GM23248 (cell line): ENCODE measurements at regions not wholly inside any gene's neighbourhood (a gene's known extent, or its start where the extent isn't known, plus 50 kb on each side); places are given as distances from the start of the nearest gene placed in this dataset.

Source experiments
- DNase-seq: peaks from one replicate; pipeline ENCODE4 v3.0.0-alpha.2; 2015
- H2AFZ ChIP-seq: fragments of 200-600 bp; sonication (generic); 2 replicates; pipeline ENCODE4 v1.6.1; 2016; ENCODE audit warnings: antibody characterized with exemption
- H3F3A ChIP-seq: fragments of 200-600 bp; sonication (generic); 2 replicates; pipeline ENCODE4 v1.6.1; 2016; ENCODE audit warnings: mild to moderate bottlenecking, antibody characterized with exemption, mixed run types; ENCODE audit not compliant: insufficient read depth
- H3K27ac ChIP-seq: fragments of 200-600 bp; sonication (generic); 2 replicates; pipeline ENCODE4 v1.5.1; 2016; ENCODE audit warnings: mild to moderate bottlenecking
- H3K27me3 ChIP-seq: fragments of 200-600 bp; sonication (generic); replicated peaks from 2 replicates; pipeline ENCODE4 v1.6.1; 2016; ENCODE audit warnings: mild to moderate bottlenecking; ENCODE audit not compliant: insufficient read depth
- H3K36me3 ChIP-seq: fragments of 200-600 bp; sonication (generic); 2 replicates; pipeline ENCODE4 v1.6.1; 2016; ENCODE audit warnings: low read depth, mild to moderate bottlenecking
- H3K4me1 ChIP-seq: fragments of 200-600 bp; sonication (generic); 2 replicates; pipeline ENCODE4 v1.6.1; 2016; ENCODE audit warnings: mild to moderate bottlenecking; ENCODE audit not compliant: insufficient read depth
- H3K4me2 ChIP-seq: fragments of 200-600 bp; sonication (generic); one replicate; pipeline ENCODE4 v1.6.1; 2016; ENCODE audit warnings: mild to moderate bottlenecking; ENCODE audit not compliant: unreplicated experiment
- H3K4me3 ChIP-seq: fragments of 200-600 bp; sonication (generic); 2 replicates; pipeline ENCODE4 v1.5.1; 2016; ENCODE audit warnings: mild to moderate bottlenecking
- H3K79me2 ChIP-seq: fragments of 200-600 bp; sonication (generic); 2 replicates; pipeline ENCODE4 v1.6.1; 2016; ENCODE audit warnings: mild to moderate bottlenecking; ENCODE audit not compliant: insufficient read depth
- H3K9ac ChIP-seq: fragments of 200-600 bp; sonication (generic); 2 replicates; pipeline ENCODE4 v1.6.1; 2016; ENCODE audit warnings: mild to moderate bottlenecking
- H3K9me2 ChIP-seq: fragments of 200-600 bp; sonication (generic); 2 replicates; pipeline ENCODE4 v1.6.1; 2016; ENCODE audit warnings: mixed run types, mild to moderate bottlenecking, moderate library complexity; ENCODE audit not compliant: insufficient read depth
- H3K9me3 ChIP-seq: fragments of 200-600 bp; sonication (generic); one replicate; pipeline ENCODE4 v1.6.1; 2017; ENCODE audit warnings: low read depth
- H4K20me1 ChIP-seq: fragments of 200-600 bp; sonication (generic); 2 replicates; pipeline ENCODE4 v1.6.0; 2016; ENCODE audit not compliant: insufficient read depth
- EZH2 ChIP-seq: fragments of 200-600 bp; sonication (generic); IDR thresholded peaks from 2 replicates; pipeline ENCODE4 v1.6.1; 2018; ENCODE audit warnings: antibody characterized with exemption, mild to moderate bottlenecking; ENCODE audit not compliant: insufficient read depth, poor library complexity, severe bottlenecking
- EZH2phosphoT487 ChIP-seq: fragments of 200-600 bp; sonication (generic); IDR thresholded peaks from 2 replicates; pipeline ENCODE4 v1.6.1; 2018; ENCODE audit warnings: antibody characterized with exemption, moderate library complexity, mild to moderate bottlenecking, low read depth; ENCODE audit not compliant: insufficient read depth
- WGBS, 2 experiments: methylation state at CpG; one replicate each; pipeline ENCODE4 v1.1.6; 2015 to 2017; ENCODE audit warnings: low lambda C conversion rate in 2 of 2, low coverage in 1 of 2; ENCODE audit errors: missing lambda C conversion rate in 2 of 2; 5-methylcytosine and 5-hydroxymethylcytosine counted together
- in situ Hi-C: fragments of 300-500 bp; cut with MboI; formaldehyde crosslinking; loops from 2 replicates; pipeline ENCODE4 v1.15.0; 2020

GRCh38 chr10:131636116-131636515 is 264.7 kb upstream of the PPP2R2D start:
- Histone ChIP-seq H3K4me2 (no peak overlapping the region), H3K27me3 (no peaks in the 10 kb centered on the region), H2AFZ (no peak overlapping the region), H3K9me2 (no peaks in the 10 kb centered on the region), H3K4me3 (no peak overlapping the region), H3K9me3 (no peaks in the 10 kb centered on the region), H3K4me1 (no peaks in the 10 kb centered on the region), H4K20me1 (no peaks in the 10 kb centered on the region), H3K79me2 (no peaks in the 10 kb centered on the region), H3K27ac (no peak overlapping the region), H3K36me3 (no peaks in the 10 kb centered on the region), H3K9ac (no peak overlapping the region), H3F3A (0 out of 2 replicates have a peak, but pooled peaks cover 4% of the 10 kb centered on the region)
- DNase-seq = no peak
- in situ Hi-C loops = no loop called here
- WGBS, 2 experiments = 19 to 47% methylated on average over 9 of the region's 9 CpGs
- no peak for TF ChIP-seq EZH2
- no peak for TF ChIP-seq EZH2phosphoT487

- H3K9ac ChIP-seq = no peak overlapping the region
- no peaks in the 10 kb centered on the region for H4K20me1 ChIP-seq
- no peak overlapping the region for H3K27ac ChIP-seq
- H3K79me2 ChIP-seq = no peaks in the 10 kb centered on the region
- WGBS, 2 experiments = 35 to 44% methylated on average over 23 of the region's 23 CpGs
- no peak overlapping the region for H3K4me3 ChIP-seq
- no peaks in the 10 kb centered on the region for H3K9me3 ChIP-seq
- in situ Hi-C loops = no loop called here
- H3F3A ChIP-seq = 0 out of 2 replicates have a peak, but pooled peaks cover 4% of the 10 kb centered on the region
- no peaks in the 10 kb centered on the region for H3K4me1 ChIP-seq
- no peak for TF ChIP-seq EZH2phosphoT487
- TF ChIP-seq EZH2 = no peak
- no peak overlapping the region for H3K4me2 ChIP-seq
- no peaks in the 10 kb centered on the region for H3K9me2 ChIP-seq
- H3K36me3 ChIP-seq = no peaks in the 10 kb centered on the region
- no peaks in the 10 kb centered on the region for H3K27me3 ChIP-seq
- H2AFZ ChIP-seq = no peak overlapping the region
- no peak for DNase-seq
Measured at GRCh38 chr10:131636841-131637724, 263.7 kb upstream of the PPP2R2D start.

DNA sequence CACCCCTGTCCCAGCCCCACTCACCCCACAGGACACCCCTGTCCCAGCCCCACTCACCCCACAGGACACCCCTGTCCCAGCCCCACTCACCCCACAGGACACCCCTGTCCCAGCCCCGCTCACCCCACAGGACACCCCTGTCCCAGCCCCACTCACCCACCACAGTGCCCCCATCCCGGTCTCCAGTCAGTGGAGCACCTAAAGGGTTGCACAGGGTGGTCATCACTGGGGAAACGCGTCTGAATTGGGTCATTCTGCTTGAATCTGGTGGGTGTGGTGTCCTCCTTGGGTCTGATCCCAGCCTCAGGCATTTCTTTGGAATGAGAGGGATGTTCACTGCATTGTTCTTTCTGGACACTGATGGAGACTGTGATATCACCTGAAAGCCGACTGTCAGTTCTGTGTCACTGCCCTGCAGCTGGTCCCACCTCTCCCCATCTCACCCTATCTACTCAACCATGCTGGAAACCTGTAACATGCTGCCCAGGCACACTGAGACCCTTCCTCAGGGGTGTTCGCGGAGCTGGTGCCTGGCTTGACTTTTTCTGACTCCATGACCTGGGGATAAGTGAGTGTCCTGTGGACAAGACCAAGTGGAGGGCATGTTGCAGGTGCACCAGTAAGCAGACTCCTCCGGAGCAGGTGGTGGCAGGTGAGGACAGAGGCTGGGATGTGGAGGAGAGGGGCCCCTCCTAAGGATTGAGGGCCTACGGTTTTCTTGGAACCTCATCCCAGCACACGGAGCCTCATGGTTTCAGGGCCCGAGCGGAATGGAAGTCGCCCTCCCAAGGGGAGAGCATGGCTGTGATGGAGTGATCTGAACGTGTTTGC is 262.5 kb upstream of the PPP2R2D start:
- H2AFZ ChIP-seq = no peak overlapping the region
- no peaks in the 10 kb centered on the region for H3K4me1 ChIP-seq
- H4K20me1 ChIP-seq = no peaks in the 10 kb centered on the region
- H3F3A ChIP-seq = 0 out of 2 replicates have a peak, but pooled peaks cover 4% of the 10 kb centered on the region
- in situ Hi-C loops = no loop called here
- 35 to 43% methylated on average over 14 of the region's 14 CpGs for WGBS, 2 experiments
- no peaks in the 10 kb centered on the region for H3K9me3 ChIP-seq
- no peaks in the 10 kb centered on the region for H3K79me2 ChIP-seq
- no peak overlapping the region for H3K4me2 ChIP-seq
- no peak overlapping the region for H3K4me3 ChIP-seq
- no peak for DNase-seq
- H3K27me3 ChIP-seq = no peaks in the 10 kb centered on the region
- no peak overlapping the region for H3K27ac ChIP-seq
- H3K9ac ChIP-seq = no peak overlapping the region
- no peaks in the 10 kb centered on the region for H3K36me3 ChIP-seq
- no peaks in the 10 kb centered on the region for H3K9me2 ChIP-seq
- TF ChIP-seq EZH2phosphoT487 (no peak), EZH2 (no peak)

DNA sequence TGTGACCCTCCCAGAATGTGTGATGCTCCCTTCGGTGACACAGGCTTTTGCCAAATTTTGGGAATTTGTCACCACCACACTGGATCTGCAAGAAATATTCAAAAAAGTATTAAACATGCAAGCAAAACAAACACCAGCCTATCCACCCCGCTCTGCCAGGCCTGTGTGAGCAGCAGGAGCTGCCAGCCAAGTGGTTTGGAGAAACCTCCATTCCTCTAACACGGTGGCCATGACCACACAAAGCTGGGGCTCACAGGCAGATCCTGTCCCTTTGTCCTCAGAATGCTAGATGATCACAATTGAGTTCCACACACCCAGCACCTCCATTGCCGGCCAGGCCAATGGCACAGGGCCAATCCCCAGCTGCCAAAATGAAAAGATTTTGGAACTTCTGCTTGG is 261.9 kb upstream of the PPP2R2D start:
- Histone ChIP-seq H3K79me2 (no peaks in the 10 kb centered on the region), H3K9ac (no peak overlapping the region), H4K20me1 (no peaks in the 10 kb centered on the region), H3K4me3 (no peak overlapping the region), H3F3A (0 out of 2 replicates have a peak, but pooled peaks cover 4% of the 10 kb centered on the region), H3K27me3 (no peaks in the 10 kb centered on the region), H3K4me1 (no peaks in the 10 kb centered on the region), H3K27ac (no peak overlapping the region), H2AFZ (no peak overlapping the region), H3K4me2 (no peak overlapping the region), H3K36me3 (no peaks in the 10 kb centered on the region), H3K9me3 (no peaks in the 10 kb centered on the region), H3K9me2 (no peaks in the 10 kb centered on the region)
- TF ChIP-seq EZH2phosphoT487 (no peak), EZH2 (no peak)
- DNase-seq = no peak
- in situ Hi-C loops = no loop called here
- 19 to 25% methylated on average over 4 of the region's 4 CpGs for WGBS, 2 experiments
